ENCODE measurements at regions not wholly inside any gene's neighbourhood (a gene's known extent, or its start where the extent isn't known, plus 50 kb on each side); places are given as distances from the start of the nearest gene placed in this dataset.

- DNase-seq (ENCODE audit: low spot score), result no peak
- intact Hi-C loops (cut with DNase I), result no loop called here
These were observed 130.6 kb downstream of the TWIST2 start for GRCh38 chr2:238978497-238978896.

GRCh38 chr2:238979636-238980035 lies 131.8 kb downstream of the TWIST2 start:
- DNase-seq (ENCODE audit: low spot score), result no peak
- intact Hi-C loops (cut with DNase I), result no loop called here

- intact Hi-C loops (cut with DNase I), result no loop called here
- DNase-seq (ENCODE audit: low spot score), result no peak
These were observed 137.3 kb downstream of the TWIST2 start for GRCh38 chr2:238985041-238985729.

GRCh38 chr2:238985931-238986446 lies 138.1 kb downstream of the TWIST2 start:
- intact Hi-C loops (cut with DNase I), result no loop called here
- no peak for DNase-seq (ENCODE audit: low spot score)

GRCh38 chr2:238986491-238987351 lies 138.8 kb downstream of the TWIST2 start:
- no peak for DNase-seq (ENCODE audit: low spot score)
- intact Hi-C loops (cut with DNase I), result no loop called here

- intact Hi-C loops (cut with DNase I), result no loop called here
- DNase-seq (ENCODE audit: low spot score), result no peak
These were observed 139.6 kb downstream of the TWIST2 start for GRCh38 chr2:238987352-238987981.

- intact Hi-C loops (cut with DNase I), result no loop called here
- no peak for DNase-seq (ENCODE audit: low spot score)
These were observed 140.2 kb downstream of the TWIST2 start for GRCh38 chr2:238988105-238988504.

- intact Hi-C loops (cut with DNase I), result no loop called here
- DNase-seq (ENCODE audit: low spot score), result no peak
These were observed 140.9 kb downstream of the TWIST2 start for GRCh38 chr2:238988752-238989151.

GRCh38 chr2:238989484-238989883 lies 141.6 kb downstream of the TWIST2 start:
- DNase-seq (ENCODE audit: low spot score), result no peak
- intact Hi-C loops (cut with DNase I), result no loop called here

- intact Hi-C loops (cut with DNase I), result no loop called here
- no peak for DNase-seq (ENCODE audit: low spot score)
These were observed 146.5 kb downstream of the TWIST2 start for GRCh38 chr2:238994432-238994831.

GRCh38 chr2:238994876-238995275 lies 147.0 kb downstream of the TWIST2 start:
- intact Hi-C loops (cut with DNase I), result no loop called here
- DNase-seq (ENCODE audit: low spot score), result no peak

GRCh38 chr2:238995634-238996033 lies 147.7 kb downstream of the TWIST2 start:
- intact Hi-C loops (cut with DNase I), result no loop called here
- no peak for DNase-seq (ENCODE audit: low spot score)

GRCh38 chr2:238996331-238997136 lies 148.6 kb downstream of the TWIST2 start:
- no peak for DNase-seq (ENCODE audit: low spot score)
- intact Hi-C loops (cut with DNase I), result no loop called here

- intact Hi-C loops (cut with DNase I), result no loop called here
- no peak for DNase-seq (ENCODE audit: low spot score)
These were observed 149.2 kb downstream of the TWIST2 start for GRCh38 chr2:238997137-238997390.

GRCh38 chr2:238997684-238998083 lies 149.8 kb downstream of the TWIST2 start:
- intact Hi-C loops (cut with DNase I), result no loop called here

More at GRCh38 chr2:238997684-238998083, 149.8 kb downstream of the TWIST2 start:
- DNase-seq (ENCODE audit: low spot score), result no peak

Measured in cardiac septum (tissue), 1 donor.